ENCODE measurements at regions not wholly inside any gene's neighbourhood (a gene's known extent, or its start where the extent isn't known, plus 50 kb on each side); places are given as distances from the start of the nearest gene placed in this dataset.

DNA sequence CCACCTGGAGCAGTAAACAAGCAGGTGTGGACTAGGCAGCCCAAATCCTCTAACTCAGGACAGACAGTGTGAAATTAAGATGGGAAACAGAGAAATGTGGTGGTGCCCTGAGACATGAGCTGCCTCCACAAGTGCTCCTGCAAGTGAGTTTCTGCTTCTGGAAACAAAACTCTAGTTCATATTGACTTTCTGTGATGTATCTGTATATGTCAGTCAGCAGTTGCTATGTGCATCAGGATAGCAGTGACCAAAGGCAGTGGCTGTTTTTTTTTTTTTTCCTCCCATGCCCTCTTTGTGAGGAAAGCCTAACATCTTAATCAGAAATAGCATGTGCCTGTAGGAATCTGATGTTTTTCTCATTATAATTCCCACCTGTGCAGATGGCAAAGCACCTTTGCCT lies 318.4 kb upstream of the SEMA6A start:
- H3K4me3 Mint-ChIP-seq, result no peak overlapping the region
- H3K36me3 Mint-ChIP-seq, result no peaks in the 10 kb centered on the region
- H3K27ac ChIP-seq, result no peak overlapping the region
- H4K20me1 ChIP-seq (ENCODE audit: low read depth), result no peaks in the 10 kb centered on the region
- H3K79me2 ChIP-seq (ENCODE audit: low read depth), result no peaks in the 10 kb centered on the region
- H3K27me3 ChIP-seq, result no peaks in the 10 kb centered on the region
- H3K4me1 ChIP-seq, result peaks cover 3% of the 10 kb centered on the region
- no peaks in the 10 kb centered on the region for H3K36me3 ChIP-seq
- H2AFZ ChIP-seq (replicated peaks), result no peak overlapping the region
- no peaks in the 10 kb centered on the region for H3F3A ChIP-seq (ENCODE audit: low read depth)
- H3K9me3 ChIP-seq (ENCODE audit: low read depth), result no peaks in the 10 kb centered on the region
- no peak overlapping the region for H3K9ac ChIP-seq
- H3K27ac Mint-ChIP-seq, result no peak overlapping the region
- no peak overlapping the region for H3K4me2 ChIP-seq
- DNase-seq (ENCODE audit: low spot score), result no peak
- peaks cover 4% of the 10 kb centered on the region for H3K27me3 Mint-ChIP-seq (ENCODE audit: insufficient read depth, low read depth)
- H3K4me1 Mint-ChIP-seq, result no peaks in the 10 kb centered on the region
- H3K4me3 ChIP-seq, result no peak overlapping the region
- no peaks in the 10 kb centered on the region for H3K9me3 Mint-ChIP-seq
- TF ChIP-seq EZH2 (IDR thresholded peaks at IDR 0.05) (no peak), EZH2phosphoT487 (IDR thresholded peaks at IDR 0.05) (no peak), CTCF (IDR thresholded peaks at IDR 0.05) (no peak)

DNA sequence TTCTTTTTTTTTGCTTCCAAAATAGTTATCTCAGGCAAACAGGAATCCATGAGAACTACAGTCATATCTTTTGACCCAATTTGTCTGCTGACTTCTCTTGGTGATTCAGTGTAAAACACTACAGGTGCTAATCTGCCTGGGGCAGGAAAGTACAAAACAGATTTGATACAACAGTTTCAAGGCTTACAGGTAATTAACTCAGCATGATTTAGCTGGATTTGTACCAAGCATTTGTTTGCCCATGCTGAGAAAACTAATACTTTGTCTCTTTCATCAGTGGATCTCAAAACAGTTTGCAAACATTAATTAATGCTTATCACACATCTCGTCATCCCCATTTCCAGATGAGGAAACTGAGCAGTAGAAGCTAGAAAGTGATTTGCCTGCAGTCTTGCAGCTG lies 312.5 kb upstream of the SEMA6A start:
- no peak for DNase-seq (ENCODE audit: low spot score)

DNA sequence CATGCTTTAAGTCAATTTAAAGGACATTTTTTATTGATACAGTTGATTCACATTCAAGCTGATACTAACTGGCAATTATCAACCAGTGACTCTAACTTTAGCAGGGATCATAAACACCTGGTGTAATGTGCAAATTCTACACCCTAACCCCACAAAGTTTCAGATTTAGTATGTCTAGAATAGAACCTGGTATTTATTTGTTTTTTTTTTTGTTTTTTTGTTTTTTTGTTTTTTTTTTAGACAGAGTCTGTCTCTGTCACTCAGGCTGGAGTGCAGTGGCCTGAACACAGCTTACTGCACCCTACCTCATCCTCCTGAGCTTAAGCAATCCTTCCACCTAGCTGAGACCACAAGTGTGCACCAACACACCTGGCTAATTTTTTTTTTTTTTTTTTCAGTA lies 311.2 kb upstream of the SEMA6A start:
- no peaks in the 10 kb centered on the region for H3F3A ChIP-seq (ENCODE audit: low read depth)
- TF ChIP-seq EZH2phosphoT487 (IDR thresholded peaks at IDR 0.05) (no peak), EZH2 (IDR thresholded peaks at IDR 0.05) (no peak), CTCF (IDR thresholded peaks at IDR 0.05) (no peak)
- H3K4me3 Mint-ChIP-seq, result no peak overlapping the region
- no peaks in the 10 kb centered on the region for H3K27me3 ChIP-seq
- peaks cover 2% of the 10 kb centered on the region for H3K9me3 Mint-ChIP-seq
- H2AFZ ChIP-seq (replicated peaks), result no peak overlapping the region
- peaks cover 2% of the 10 kb centered on the region for H3K27me3 Mint-ChIP-seq (ENCODE audit: insufficient read depth, low read depth)
- H3K9me3 ChIP-seq (ENCODE audit: low read depth), result no peaks in the 10 kb centered on the region
- no peaks in the 10 kb centered on the region for H3K36me3 ChIP-seq
- peaks cover 3% of the 10 kb centered on the region for H3K4me1 ChIP-seq
- no peaks in the 10 kb centered on the region for H3K4me1 Mint-ChIP-seq
- H3K79me2 ChIP-seq (ENCODE audit: low read depth), result no peaks in the 10 kb centered on the region
- no peak overlapping the region for H3K27ac Mint-ChIP-seq
- H3K4me2 ChIP-seq, result no peak overlapping the region
- no peak for DNase-seq (ENCODE audit: low spot score)
- no peak overlapping the region for H3K9ac ChIP-seq
- H4K20me1 ChIP-seq (ENCODE audit: low read depth), result no peaks in the 10 kb centered on the region
- H3K27ac ChIP-seq, result no peak overlapping the region
- no peaks in the 10 kb centered on the region for H3K36me3 Mint-ChIP-seq
- no peak overlapping the region for H3K4me3 ChIP-seq

More for the DNA sequence above, 312.5 kb upstream of the SEMA6A start:
- no peaks in the 10 kb centered on the region for H3K9me3 ChIP-seq (ENCODE audit: low read depth)
- Mint-ChIP-seq H3K27me3 (ENCODE audit: insufficient read depth, low read depth) (peaks cover 2% of the 10 kb centered on the region), H3K9me3 (peaks cover 2% of the 10 kb centered on the region), H3K4me3 (no peak overlapping the region), H3K36me3 (no peaks in the 10 kb centered on the region), H3K4me1 (no peaks in the 10 kb centered on the region), H3K27ac (no peak overlapping the region)
- peaks cover 3% of the 10 kb centered on the region for H3K4me1 ChIP-seq
- H3K79me2 ChIP-seq (ENCODE audit: low read depth), result no peaks in the 10 kb centered on the region
- H3K4me2 ChIP-seq, result no peak overlapping the region
- H3K9ac ChIP-seq, result no peak overlapping the region
- H4K20me1 ChIP-seq (ENCODE audit: low read depth), result no peaks in the 10 kb centered on the region
- H3K27me3 ChIP-seq, result no peaks in the 10 kb centered on the region
- no peaks in the 10 kb centered on the region for H3F3A ChIP-seq (ENCODE audit: low read depth)
- TF ChIP-seq CTCF (IDR thresholded peaks at IDR 0.05), result no peak
- TF ChIP-seq EZH2phosphoT487 (IDR thresholded peaks at IDR 0.05), result no peak
- TF ChIP-seq EZH2 (IDR thresholded peaks at IDR 0.05), result no peak
- H3K36me3 ChIP-seq, result no peaks in the 10 kb centered on the region
- H2AFZ ChIP-seq (replicated peaks), result no peak overlapping the region
- no peak overlapping the region for H3K4me3 ChIP-seq
- no peak overlapping the region for H3K27ac ChIP-seq

Data from neural progenitor cell (in vitro differentiated cells).